ENCODE measurements at regions not wholly inside any gene's neighbourhood (a gene's known extent, or its start where the extent isn't known, plus 50 kb on each side); places are given as distances from the start of the nearest gene placed in this dataset.

GRCh38 chr1:115491298-115492018 is 150.3 kb upstream of the VANGL1 start:
- no peak for DNase-seq

DNA sequence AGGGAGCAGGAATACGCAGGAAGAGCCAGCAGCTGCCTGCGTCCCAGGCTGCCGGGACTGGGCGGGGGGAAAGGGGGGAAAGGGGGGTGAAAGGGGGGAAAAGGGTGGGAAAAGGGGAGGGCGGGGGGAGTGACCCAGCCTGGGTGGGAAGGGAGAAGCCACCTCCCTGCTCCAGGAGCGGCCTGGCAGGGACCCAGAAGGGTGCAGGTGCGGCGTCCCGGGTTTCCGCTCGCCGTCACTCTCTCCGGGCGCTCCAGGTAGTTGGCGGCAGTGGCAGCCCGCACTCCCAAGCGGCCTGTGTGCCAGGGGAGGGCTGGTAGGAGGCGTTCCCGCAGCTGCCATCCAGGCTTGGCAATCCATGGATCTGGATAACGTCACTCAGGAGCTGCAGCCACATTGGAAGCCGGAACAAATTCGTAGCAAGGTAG is 141.0 kb upstream of the NGF start:
- DNase-seq = no peak

DNA sequence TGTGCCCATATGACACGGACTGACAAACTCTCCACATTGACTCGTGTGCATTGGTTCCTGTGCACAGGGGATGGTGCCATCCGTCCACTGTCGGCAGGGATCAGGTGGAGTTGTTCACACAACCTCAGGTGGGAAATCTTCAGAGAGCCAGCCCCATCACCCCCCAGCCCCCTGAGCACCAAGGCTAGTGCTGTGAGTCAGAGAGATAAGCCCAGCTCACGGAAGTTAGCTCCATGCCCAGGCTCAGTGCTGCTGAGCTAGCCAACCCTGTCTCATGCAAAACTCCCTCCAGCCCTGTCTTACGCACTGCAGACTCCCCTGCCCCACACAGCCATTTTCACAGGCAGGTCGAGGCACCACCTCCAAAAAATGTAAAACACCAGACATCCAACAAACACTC is 139.0 kb upstream of the NGF start:
- DNase-seq = no peak

DNA sequence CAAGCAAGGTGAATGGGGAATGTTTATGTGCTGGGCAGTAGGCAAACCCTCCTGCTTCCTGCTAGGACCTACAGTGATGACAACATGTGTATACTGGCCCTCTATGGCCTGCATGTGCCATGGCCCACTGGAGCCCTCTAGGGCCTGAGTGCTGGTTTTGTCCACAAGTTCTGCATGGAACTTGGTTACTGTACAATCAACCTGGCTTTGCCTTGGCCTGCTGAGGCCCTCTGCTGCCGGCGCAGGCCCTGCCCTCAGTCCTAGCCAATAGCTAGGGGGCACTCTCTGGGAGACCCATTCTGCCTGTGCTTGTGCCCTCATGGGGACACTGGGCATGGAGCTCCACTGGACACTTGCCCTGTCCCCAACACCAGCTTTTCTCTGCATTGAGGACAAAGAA is 138.6 kb upstream of the NGF start:
- no peak for DNase-seq

- DNase-seq = no peak
Measured at GRCh38 chr1:115475901-115476300, 137.9 kb upstream of the NGF start.

- DNase-seq = no peak
Measured at GRCh38 chr1:115475252-115475651, 137.2 kb upstream of the NGF start.

- DNase-seq = no peak
Measured at GRCh38 chr1:115473986-115474565, 136.0 kb upstream of the NGF start.

- DNase-seq = peak; percentile 11
Measured at GRCh38 chr1:115469703-115470476, 131.8 kb upstream of the NGF start.

GRCh38 chr1:115467790-115468189 is 129.7 kb upstream of the NGF start:
- DNase-seq = no peak

GRCh38 chr1:115467196-115467595 is 129.1 kb upstream of the NGF start:
- no peak for DNase-seq

- DNase-seq = no peak
Measured at GRCh38 chr1:115466433-115466832, 128.4 kb upstream of the NGF start.

- DNase-seq = no peak
Measured at GRCh38 chr1:115465802-115466363, 127.8 kb upstream of the NGF start.

- peak; percentile 29 for DNase-seq
Measured at GRCh38 chr1:115463347-115463746, 125.3 kb upstream of the NGF start.

DNA sequence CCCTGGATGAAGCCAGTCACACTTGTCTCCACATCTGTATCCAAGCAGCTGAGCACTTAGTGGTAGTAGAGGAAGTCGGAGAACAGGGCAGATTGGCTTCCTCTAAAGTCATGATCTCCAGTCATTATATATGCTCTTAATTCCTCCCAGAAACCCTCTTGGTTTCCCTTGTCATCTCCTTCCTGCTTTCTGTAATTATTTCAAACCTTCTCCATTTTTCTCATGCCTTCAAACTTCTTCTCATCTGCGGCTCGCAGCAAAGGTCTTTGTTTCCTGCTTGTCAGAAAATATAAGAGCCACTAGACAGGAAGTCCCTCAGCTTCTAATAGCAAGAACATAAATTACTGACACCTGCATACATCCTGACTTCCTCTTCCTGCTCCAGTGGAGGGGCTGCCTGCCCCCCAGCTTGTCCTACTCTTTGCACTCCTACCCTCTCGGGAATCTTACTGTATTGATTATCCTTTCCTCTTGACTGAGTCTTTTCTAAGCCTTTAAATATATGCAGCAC is 124.6 kb upstream of the NGF start:
- no peak for DNase-seq

- DNase-seq = no peak
Measured at GRCh38 chr1:115461526-115461925, 123.5 kb upstream of the NGF start.

- DNase-seq = no peak
Measured at GRCh38 chr1:115459161-115459560, 121.1 kb upstream of the NGF start.

DNA sequence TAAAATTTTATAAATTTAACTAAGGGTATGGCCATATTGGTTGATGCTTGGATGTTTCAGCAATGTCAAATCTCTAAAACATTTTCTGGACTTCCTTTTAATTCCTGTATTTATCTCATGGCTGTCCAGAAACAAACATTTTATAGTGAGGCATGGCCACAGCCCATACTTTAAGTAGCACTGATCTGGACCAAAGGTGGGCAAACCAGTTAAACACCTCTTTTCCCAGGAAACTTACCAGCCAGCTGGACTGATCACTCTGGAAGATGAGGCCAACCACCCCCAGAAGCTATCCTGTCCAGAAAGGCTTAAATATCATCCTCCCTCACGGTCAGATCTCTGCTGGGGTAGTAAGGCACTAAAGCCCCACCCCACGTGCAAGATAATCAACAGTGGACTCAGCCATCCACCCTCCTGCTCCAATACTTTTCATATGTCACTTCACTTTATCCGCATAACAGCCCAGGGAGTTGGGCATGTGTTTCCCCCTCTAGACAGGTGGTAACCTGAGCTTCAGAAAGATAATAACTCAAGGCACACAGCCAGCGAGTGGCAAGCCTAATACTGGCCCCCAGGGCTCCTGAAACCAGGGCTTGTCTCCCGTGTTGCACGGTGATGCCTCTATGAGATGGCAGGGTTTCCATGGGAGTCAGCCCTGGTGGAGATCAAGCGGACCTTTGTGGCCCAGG is 120.5 kb upstream of the NGF start:
- DNase-seq = no peak

DNA sequence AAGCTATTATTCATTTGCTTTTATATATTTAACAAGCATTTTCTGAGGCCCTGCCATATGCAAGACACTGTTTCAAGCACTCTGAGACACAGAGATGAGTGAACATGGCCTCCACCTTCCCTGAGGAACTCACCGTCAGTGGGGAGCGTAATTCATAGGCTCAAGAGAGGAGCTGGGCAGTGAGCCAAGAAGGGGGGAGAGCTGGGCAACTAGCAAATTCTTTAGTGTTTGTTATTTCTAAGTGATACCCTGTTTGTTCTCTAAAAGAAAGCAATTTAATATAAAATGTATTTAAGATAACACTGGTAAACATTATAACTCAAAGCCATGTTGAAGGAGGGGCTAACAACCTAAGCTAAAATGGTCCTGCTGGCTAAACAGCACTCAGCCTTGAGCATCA is 119.2 kb upstream of the NGF start:
- peak; percentile 8 for DNase-seq

GRCh38 chr1:115456441-115456961 is 118.5 kb upstream of the NGF start:
- no peak for DNase-seq

DNA sequence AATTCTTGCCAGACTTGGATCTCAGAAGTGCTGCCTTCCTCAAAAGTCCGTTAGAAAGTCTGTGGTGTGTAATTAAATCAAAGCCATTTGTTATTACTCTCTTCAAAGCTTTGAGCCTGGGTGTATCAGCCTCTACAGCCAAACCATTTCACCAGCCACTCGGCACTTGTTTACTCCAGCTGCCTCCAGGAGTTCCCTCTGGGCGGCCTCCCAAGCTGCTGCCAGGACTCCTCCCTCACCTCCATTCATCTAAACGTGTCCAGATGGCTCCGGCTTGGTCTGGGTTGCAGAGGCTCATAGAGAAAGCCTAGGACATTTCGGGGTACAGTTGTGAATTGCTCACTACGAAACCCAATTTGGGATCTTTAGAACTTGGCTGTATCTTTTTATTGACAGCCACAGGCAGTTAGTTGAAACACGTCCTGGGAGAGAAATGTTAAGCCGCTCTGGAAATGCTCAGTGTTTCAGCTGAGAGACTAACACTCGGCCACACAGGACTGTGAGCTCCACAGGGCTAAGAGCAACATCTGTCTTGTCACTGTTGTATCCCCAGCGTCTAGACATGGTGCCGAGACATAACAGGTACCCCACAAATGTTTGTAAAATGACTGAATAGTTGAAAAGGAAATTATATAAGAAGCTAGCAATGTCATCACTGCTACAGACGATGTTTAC is 116.9 kb upstream of the NGF start:
- DNase-seq = peak; percentile 50

DNA sequence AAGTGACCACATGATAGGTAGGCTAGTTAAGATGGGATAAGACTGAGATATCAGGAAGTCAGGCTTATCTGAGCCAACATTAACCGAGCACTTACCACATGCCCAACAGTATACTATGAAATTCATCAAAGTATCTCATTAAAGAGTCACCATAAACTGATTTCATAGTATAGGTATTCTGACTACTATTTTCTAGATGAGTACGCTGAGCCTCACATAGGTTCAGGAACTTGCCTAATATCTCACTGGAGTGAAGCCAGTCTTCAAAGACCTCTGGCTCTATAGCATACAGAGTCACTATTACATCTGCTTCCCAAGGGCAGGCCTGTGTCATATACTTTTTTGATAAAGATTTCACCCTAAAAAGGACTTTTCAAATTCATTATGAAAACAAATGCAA is 115.6 kb upstream of the NGF start:
- no peak for DNase-seq

Measured in SHP77 treated with DMSO at 0.1 percent for 48 hours (cell line).